ENCODE measurements at regions not wholly inside any gene's neighbourhood (a gene's known extent, or its start where the extent isn't known, plus 50 kb on each side); places are given as distances from the start of the nearest gene placed in this dataset.

DNA sequence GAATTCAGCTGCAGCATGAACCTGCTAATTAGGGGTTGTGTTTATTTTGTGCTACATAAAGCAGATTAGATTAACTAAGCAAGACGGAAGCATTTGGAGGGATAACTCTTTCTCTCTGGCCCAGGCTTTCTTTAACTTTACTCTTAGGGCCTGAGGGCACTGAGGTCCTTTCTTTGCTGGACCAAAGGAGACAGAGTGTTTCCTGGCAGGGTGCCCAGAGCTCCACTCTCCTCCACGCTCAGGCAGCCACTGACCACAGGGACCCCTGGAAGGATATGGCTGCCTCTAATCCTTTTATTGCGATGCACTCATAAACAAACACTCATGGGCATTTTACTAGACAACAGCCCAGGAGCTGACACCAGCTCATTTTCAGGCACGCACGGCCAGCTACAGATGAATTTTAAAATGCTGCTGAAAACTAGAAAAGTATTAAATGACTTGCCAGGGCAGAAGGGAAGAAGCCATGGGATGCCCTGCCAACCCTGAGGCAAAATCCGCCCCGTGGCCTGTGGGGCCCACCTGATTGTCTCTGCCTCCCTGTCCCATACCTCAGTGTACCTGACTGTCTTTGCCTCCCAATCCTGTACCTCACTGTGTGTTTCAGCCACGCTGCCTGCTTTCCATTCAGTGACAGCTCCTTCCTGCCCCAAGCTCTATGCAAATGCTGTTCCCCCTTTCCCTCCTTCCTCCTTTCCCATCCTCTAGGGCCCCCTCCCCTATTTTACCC is 192.6 kb upstream of the NAV2 start:
- peaks cover 13% of the 10 kb centered on the region for H3K9me3 Mint-ChIP-seq (ENCODE audit: unreplicated experiment)
- Histone ChIP-seq H3K36me3 (ENCODE audit: control insufficient read depth, insufficient read depth, low read length) (no peaks in the 10 kb centered on the region), H3K4me1 (peaks cover 30% of the 10 kb centered on the region), H3K4me3 (ENCODE audit: low read depth, low read length) (no peak overlapping the region), H3K9me3 (no peaks in the 10 kb centered on the region), H3K27me3 (replicated peaks; ENCODE audit: control insufficient read depth, insufficient read depth, low read length) (no peaks in the 10 kb centered on the region)
- peaks cover 36% of the 10 kb centered on the region for H3K4me1 Mint-ChIP-seq (ENCODE audit: low read depth, unreplicated experiment)
- no peaks in the 10 kb centered on the region for H3K27me3 Mint-ChIP-seq (ENCODE audit: insufficient read depth, unreplicated experiment)
- no peak for DNase-seq
- H3K36me3 Mint-ChIP-seq (ENCODE audit: insufficient read depth, unreplicated experiment), result peaks cover 8% of the 10 kb centered on the region
- BruUV-seq (replicated peaks), result no TSS peak
- intact Hi-C loops (cut with micrococcal nuclease; ENCODE audit: unreplicated experiment), result no loop called here
- ChIA-PET POLR2A (no interaction called here), CTCF (interaction anchor here (0.5 to 1.0 kb wide), 2 partner anchors 194 to 435 kb away, joined by 3 read pairs; no protein-coding TSS in a partner anchor)
- no peak overlapping the region for H3K27ac Mint-ChIP-seq (ENCODE audit: unreplicated experiment)
- TF ChIP-seq, protein P1, sequence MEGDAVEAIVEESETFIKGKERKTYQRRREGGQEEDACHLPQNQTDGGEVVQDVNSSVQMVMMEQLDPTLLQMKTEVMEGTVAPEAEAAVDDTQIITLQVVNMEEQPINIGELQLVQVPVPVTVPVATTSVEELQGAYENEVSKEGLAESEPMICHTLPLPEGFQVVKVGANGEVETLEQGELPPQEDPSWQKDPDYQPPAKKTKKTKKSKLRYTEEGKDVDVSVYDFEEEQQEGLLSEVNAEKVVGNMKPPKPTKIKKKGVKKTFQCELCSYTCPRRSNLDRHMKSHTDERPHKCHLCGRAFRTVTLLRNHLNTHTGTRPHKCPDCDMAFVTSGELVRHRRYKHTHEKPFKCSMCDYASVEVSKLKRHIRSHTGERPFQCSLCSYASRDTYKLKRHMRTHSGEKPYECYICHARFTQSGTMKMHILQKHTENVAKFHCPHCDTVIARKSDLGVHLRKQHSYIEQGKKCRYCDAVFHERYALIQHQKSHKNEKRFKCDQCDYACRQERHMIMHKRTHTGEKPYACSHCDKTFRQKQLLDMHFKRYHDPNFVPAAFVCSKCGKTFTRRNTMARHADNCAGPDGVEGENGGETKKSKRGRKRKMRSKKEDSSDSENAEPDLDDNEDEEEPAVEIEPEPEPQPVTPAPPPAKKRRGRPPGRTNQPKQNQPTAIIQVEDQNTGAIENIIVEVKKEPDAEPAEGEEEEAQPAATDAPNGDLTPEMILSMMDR (IDR thresholded peaks at IDR 0.05; ENCODE audit: insufficient read depth in 1 of 2, low read depth in 1 of 2, low read length in 1 of 2, severe bottlenecking in 1 of 2, unreplicated experiment in 1 of 2), result no peak
- H3K4me3 Mint-ChIP-seq (ENCODE audit: unreplicated experiment), result no peak overlapping the region

DNA sequence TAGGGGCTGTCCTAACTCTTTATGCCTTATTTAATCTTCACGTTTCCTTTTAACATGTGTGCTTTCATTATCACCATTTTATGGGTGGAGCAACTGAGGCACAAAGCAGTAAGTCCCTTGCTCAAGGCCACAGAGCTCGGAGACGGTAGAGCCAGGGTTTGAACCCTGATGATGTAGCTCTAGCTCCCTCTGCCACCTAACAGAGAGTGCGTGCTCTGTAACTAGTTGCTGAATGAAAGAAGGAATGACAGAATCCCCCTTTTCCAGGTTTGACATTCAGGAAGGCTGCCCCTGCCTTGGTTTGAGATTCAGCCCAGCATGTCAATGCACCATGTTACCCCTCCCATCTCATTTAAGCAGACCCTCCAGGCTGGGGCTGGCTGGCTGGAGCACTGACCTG is 193.3 kb upstream of the NAV2 start:
- Mint-ChIP-seq H3K9me3 (ENCODE audit: unreplicated experiment) (peaks cover 12% of the 10 kb centered on the region), H3K4me1 (ENCODE audit: low read depth, unreplicated experiment) (peaks cover 30% of the 10 kb centered on the region), H3K4me3 (ENCODE audit: unreplicated experiment) (no peak overlapping the region), H3K36me3 (ENCODE audit: insufficient read depth, unreplicated experiment) (peaks cover 6% of the 10 kb centered on the region), H3K27ac (ENCODE audit: unreplicated experiment) (no peak overlapping the region), H3K27me3 (ENCODE audit: insufficient read depth, unreplicated experiment) (no peaks in the 10 kb centered on the region)
- BruUV-seq (replicated peaks), result no TSS peak
- CTCF ChIA-PET, result interaction anchor here (1.0 kb wide), 1 partner anchor 193 kb away, joined by 3 read pairs; no protein-coding TSS in a partner anchor
- no peaks in the 10 kb centered on the region for H3K36me3 ChIP-seq (ENCODE audit: control insufficient read depth, insufficient read depth, low read length)
- DNase-seq, result no peak
- POLR2A ChIA-PET, result no interaction called here
- TF ChIP-seq, protein P1 (IDR thresholded peaks at IDR 0.05; ENCODE audit: insufficient read depth in 1 of 2, low read depth in 1 of 2, low read length in 1 of 2, severe bottlenecking in 1 of 2, unreplicated experiment in 1 of 2), result no peak
- no peaks in the 10 kb centered on the region for H3K9me3 ChIP-seq
- no peaks in the 10 kb centered on the region for H3K27me3 ChIP-seq (replicated peaks; ENCODE audit: control insufficient read depth, insufficient read depth, low read length)
- no peak overlapping the region for H3K4me3 ChIP-seq (ENCODE audit: low read depth, low read length)
- intact Hi-C loops (cut with micrococcal nuclease; ENCODE audit: unreplicated experiment), result no loop called here
- H3K4me1 ChIP-seq, result peaks cover 23% of the 10 kb centered on the region

DNA sequence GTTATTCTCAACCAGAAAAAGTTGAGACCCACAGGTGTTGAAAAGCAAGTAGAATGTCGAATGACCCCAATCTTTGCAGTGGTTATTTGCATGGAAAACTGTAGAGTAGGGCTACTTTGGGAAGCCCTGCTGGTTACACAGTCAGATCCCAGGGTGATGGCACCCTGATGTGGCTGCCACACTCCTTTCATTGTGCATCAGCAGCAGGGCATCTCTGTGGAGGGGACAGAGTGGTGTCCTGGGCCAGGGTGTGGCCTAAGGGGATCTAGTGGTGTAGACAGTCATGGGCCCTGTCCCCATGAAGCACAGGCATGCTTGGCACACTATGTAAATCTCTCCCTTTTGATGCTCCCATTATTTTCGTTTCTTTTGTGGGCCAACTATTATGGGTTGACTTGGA is 199.4 kb upstream of the NAV2 start:
- no peaks in the 10 kb centered on the region for H3K36me3 Mint-ChIP-seq (ENCODE audit: insufficient read depth, unreplicated experiment)
- intact Hi-C loops (cut with micrococcal nuclease; ENCODE audit: unreplicated experiment), result no loop called here
- BruUV-seq (replicated peaks), result no TSS peak
- no peak for DNase-seq
- ChIA-PET CTCF (no interaction called here), POLR2A (no interaction called here)
- Histone ChIP-seq H3K36me3 (ENCODE audit: control insufficient read depth, insufficient read depth, low read length) (no peaks in the 10 kb centered on the region), H3K9me3 (no peaks in the 10 kb centered on the region), H3K4me3 (ENCODE audit: low read depth, low read length) (no peak overlapping the region), H3K27me3 (replicated peaks; ENCODE audit: control insufficient read depth, insufficient read depth, low read length) (no peaks in the 10 kb centered on the region), H3K4me1 (peaks cover 25% of the 10 kb centered on the region)
- TF ChIP-seq, protein P1 (IDR thresholded peaks at IDR 0.05; ENCODE audit: insufficient read depth in 1 of 2, low read depth in 1 of 2, low read length in 1 of 2, severe bottlenecking in 1 of 2, unreplicated experiment in 1 of 2), result no peak
- no peaks in the 10 kb centered on the region for H3K27me3 Mint-ChIP-seq (ENCODE audit: insufficient read depth, unreplicated experiment)
- no peaks in the 10 kb centered on the region for H3K9me3 Mint-ChIP-seq (ENCODE audit: unreplicated experiment)
- peaks cover 25% of the 10 kb centered on the region for H3K4me1 Mint-ChIP-seq (ENCODE audit: low read depth, unreplicated experiment)
- H3K27ac Mint-ChIP-seq (ENCODE audit: unreplicated experiment), result no peak overlapping the region
- H3K4me3 Mint-ChIP-seq (ENCODE audit: unreplicated experiment), result no peak overlapping the region

Measured in Caco-2 (cell line).